SK-N-SH (cell line): ENCODE measurements at regions not wholly inside any gene's neighbourhood (a gene's known extent, or its start where the extent isn't known, plus 50 kb on each side); places are given as distances from the start of the nearest gene placed in this dataset.

Experiments used
- TAF1 ChIP-seq: IDR thresholded peaks from 2 replicates; pipeline ENCODE4 v1.6.1; 2012; ENCODE audit warnings: low read depth, mild to moderate bottlenecking, low read length, moderate library complexity, borderline replicate concordance
- TF ChIP-seq, protein P1 (sequence below): fragments of 150-350 bp; IDR thresholded peaks from 2 replicates; pipeline ENCODE4 v1.6.1; 2017; ENCODE audit warnings: antibody characterized with exemption, low read length, low read depth, borderline replicate concordance
- TF ChIP-seq, protein P2 (sequence below): IDR thresholded peaks from 2 replicates; pipeline ENCODE4 v1.6.1; 2012; ENCODE audit warnings: mild to moderate bottlenecking, low read depth, low read length, moderate library complexity
- TF ChIP-seq, protein P3 (sequence below): fragments of 200-600 bp; sonication (generic); IDR thresholded peaks from 2 replicates; pipeline ENCODE4 v1.6.1; 2017; ENCODE audit warnings: antibody characterized with exemption, mild to moderate bottlenecking, moderate library complexity

DNA sequence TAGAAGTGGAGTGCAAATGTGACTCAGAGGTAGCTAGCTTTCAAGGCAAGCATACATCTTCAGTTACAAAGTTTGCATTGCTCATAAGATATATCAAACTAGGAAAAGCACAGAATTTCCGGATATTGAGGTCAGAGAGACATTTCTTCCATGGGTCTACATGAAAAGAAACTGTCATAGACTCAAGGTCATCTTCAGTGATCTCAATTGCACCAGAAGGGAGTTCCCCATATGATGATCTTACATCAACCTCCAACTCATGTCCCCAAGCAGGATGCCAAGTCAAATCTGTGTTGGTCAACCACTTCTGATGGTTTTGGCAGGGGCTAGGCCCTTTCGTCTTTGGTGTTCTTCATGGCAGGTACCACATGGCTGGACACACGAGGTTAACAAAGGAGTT lies 459.9 kb upstream of the MAF start:
- TF ChIP-seq, protein P1, sequence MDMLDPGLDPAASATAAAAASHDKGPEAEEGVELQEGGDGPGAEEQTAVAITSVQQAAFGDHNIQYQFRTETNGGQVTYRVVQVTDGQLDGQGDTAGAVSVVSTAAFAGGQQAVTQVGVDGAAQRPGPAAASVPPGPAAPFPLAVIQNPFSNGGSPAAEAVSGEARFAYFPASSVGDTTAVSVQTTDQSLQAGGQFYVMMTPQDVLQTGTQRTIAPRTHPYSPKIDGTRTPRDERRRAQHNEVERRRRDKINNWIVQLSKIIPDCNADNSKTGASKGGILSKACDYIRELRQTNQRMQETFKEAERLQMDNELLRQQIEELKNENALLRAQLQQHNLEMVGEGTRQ, result no peak
- TF ChIP-seq, protein P2, sequence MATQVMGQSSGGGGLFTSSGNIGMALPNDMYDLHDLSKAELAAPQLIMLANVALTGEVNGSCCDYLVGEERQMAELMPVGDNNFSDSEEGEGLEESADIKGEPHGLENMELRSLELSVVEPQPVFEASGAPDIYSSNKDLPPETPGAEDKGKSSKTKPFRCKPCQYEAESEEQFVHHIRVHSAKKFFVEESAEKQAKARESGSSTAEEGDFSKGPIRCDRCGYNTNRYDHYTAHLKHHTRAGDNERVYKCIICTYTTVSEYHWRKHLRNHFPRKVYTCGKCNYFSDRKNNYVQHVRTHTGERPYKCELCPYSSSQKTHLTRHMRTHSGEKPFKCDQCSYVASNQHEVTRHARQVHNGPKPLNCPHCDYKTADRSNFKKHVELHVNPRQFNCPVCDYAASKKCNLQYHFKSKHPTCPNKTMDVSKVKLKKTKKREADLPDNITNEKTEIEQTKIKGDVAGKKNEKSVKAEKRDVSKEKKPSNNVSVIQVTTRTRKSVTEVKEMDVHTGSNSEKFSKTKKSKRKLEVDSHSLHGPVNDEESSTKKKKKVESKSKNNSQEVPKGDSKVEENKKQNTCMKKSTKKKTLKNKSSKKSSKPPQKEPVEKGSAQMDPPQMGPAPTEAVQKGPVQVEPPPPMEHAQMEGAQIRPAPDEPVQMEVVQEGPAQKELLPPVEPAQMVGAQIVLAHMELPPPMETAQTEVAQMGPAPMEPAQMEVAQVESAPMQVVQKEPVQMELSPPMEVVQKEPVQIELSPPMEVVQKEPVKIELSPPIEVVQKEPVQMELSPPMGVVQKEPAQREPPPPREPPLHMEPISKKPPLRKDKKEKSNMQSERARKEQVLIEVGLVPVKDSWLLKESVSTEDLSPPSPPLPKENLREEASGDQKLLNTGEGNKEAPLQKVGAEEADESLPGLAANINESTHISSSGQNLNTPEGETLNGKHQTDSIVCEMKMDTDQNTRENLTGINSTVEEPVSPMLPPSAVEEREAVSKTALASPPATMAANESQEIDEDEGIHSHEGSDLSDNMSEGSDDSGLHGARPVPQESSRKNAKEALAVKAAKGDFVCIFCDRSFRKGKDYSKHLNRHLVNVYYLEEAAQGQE, result no peak
- TF ChIP-seq, protein P3, sequence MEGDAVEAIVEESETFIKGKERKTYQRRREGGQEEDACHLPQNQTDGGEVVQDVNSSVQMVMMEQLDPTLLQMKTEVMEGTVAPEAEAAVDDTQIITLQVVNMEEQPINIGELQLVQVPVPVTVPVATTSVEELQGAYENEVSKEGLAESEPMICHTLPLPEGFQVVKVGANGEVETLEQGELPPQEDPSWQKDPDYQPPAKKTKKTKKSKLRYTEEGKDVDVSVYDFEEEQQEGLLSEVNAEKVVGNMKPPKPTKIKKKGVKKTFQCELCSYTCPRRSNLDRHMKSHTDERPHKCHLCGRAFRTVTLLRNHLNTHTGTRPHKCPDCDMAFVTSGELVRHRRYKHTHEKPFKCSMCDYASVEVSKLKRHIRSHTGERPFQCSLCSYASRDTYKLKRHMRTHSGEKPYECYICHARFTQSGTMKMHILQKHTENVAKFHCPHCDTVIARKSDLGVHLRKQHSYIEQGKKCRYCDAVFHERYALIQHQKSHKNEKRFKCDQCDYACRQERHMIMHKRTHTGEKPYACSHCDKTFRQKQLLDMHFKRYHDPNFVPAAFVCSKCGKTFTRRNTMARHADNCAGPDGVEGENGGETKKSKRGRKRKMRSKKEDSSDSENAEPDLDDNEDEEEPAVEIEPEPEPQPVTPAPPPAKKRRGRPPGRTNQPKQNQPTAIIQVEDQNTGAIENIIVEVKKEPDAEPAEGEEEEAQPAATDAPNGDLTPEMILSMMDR, result no peak
- no peak for TF ChIP-seq TAF1
